Tibial artery (tissue), 4 donors: ENCODE measurements at regions not wholly inside any gene's neighbourhood (a gene's known extent, or its start where the extent isn't known, plus 50 kb on each side); places are given as distances from the start of the nearest gene placed in this dataset.
A peak's percentile ranks its signal among the peaks of the same experiment; 100 is the strongest.

ENCODE experiments used
- DNase-seq, 2 donors: peaks; one replicate each; pipeline ENCODE4 v3.0.0-alpha.2; 2019
- H3K27ac ChIP-seq, 2 donors: fragments of 200-600 bp; sonication (generic) in 1 of 2; 1 replicate in 1 of 2; 2 replicates in 1 of 2; pipeline ENCODE4 v1.5.1; 2018 to 2019; ENCODE audit warnings: mild to moderate bottlenecking in 1 of 2
- H3K27me3 ChIP-seq, 2 donors: fragments of 200-600 bp; sonication (generic) in 1 of 2; one replicate each; pipeline versions ENCODE4 v1.5.1 to v1.6.0; 2016 to 2019
- H3K36me3 ChIP-seq, 3 donors: fragments of 200-600 bp; sonication (generic) in 2 of 3; one replicate each; pipeline ENCODE4 v1.5.1; 2016 to 2019; ENCODE audit warnings: mild to moderate bottlenecking in 2 of 3
- H3K4me1 ChIP-seq, 4 donors: fragments of 200-600 bp; sonication (generic) in 2 of 4; 1 replicate in 3 of 4; 2 replicates in 1 of 4; pipeline ENCODE4 v1.5.1; 2016 to 2019
- H3K4me3 ChIP-seq, 2 donors: fragments of 200-600 bp; sonication (generic) in 1 of 2; 1 replicate in 1 of 2; 2 replicates in 1 of 2; pipeline ENCODE4 v1.5.1; 2018 to 2019; ENCODE audit warnings: mild to moderate bottlenecking in 2 of 2
- H3K9me3 ChIP-seq, 3 donors: fragments of 200-600 bp; sonication (generic) in 1 of 3; one replicate each; pipeline ENCODE4 v1.5.1; 2016 to 2019
- intact Hi-C: fragments of 100-400 bp; cut with DNase I; formaldehyde crosslinking; loops from one replicate; pipeline ENCODE4 v1.15.0; 2023; ENCODE audit warnings: low total_unique reads
- TF ChIP-seq, protein P1 (sequence below), 2 experiments: fragments of 200-600 bp in 1 of 2; fragments of 450-650 bp in 1 of 2; IDR thresholded peaks; one replicate each; pipeline ENCODE4 v1.5.1; 2017 to 2019; ENCODE audit warnings: antibody characterized with exemption in 2 of 2, mild to moderate bottlenecking in 1 of 2, moderate library complexity in 1 of 2

DNA sequence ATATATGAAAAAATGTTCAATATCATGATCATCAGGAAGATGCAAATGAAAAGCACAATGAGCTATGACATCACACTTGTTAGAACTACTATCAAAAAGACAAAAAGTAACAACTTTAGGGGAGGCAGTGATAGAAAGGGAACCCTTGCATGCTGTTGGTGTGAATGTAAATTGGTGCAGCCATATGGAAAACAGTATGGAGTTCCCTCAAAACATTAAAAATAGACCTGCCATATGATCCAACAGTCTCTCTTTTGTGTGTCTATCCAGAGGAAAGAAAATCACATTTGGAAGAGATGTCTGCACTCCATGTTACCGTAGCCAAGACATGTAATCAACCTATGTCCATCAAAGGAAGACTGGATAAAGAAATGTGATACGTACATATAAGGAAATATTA is 92.3 kb upstream of the ALKAL2 start:
- TF ChIP-seq, protein P1, sequence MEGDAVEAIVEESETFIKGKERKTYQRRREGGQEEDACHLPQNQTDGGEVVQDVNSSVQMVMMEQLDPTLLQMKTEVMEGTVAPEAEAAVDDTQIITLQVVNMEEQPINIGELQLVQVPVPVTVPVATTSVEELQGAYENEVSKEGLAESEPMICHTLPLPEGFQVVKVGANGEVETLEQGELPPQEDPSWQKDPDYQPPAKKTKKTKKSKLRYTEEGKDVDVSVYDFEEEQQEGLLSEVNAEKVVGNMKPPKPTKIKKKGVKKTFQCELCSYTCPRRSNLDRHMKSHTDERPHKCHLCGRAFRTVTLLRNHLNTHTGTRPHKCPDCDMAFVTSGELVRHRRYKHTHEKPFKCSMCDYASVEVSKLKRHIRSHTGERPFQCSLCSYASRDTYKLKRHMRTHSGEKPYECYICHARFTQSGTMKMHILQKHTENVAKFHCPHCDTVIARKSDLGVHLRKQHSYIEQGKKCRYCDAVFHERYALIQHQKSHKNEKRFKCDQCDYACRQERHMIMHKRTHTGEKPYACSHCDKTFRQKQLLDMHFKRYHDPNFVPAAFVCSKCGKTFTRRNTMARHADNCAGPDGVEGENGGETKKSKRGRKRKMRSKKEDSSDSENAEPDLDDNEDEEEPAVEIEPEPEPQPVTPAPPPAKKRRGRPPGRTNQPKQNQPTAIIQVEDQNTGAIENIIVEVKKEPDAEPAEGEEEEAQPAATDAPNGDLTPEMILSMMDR (IDR thresholded peaks at IDR 0.05) = no peak
- Histone ChIP-seq H3K36me3 (no peaks in the 10 kb centered on the region), H3K4me1 (peaks cover 0 to 32% (median 10%) of the 10 kb centered on the region in 4 donors), H3K4me3 (no peak overlapping the region), H3K27ac (no peak overlapping the region), H3K27me3 (no peaks in the 10 kb centered on the region), H3K9me3 (peaks cover 0 to 5% (median 3%) of the 10 kb centered on the region in 3 donors)
- no peak for DNase-seq
- intact Hi-C loops = no loop called here

DNA sequence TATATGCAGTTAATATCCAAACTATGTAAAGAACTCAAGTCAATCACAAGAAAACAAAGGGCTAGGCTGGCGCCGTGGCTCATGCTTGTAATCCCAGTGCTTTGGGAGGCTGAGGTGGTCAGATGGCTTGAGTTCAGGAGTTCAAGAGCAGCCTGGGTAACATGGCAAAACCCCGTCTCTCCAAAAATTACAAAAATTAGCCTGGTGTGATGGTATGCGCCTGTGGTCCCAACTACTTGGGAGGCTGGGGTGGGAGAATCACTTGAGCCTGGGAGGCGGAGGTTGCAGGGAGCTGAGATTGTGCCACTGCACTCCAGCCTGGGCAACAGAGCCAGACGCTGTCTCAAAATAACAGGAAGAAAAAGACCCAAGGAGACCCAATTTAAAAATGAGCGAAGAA is 91.9 kb upstream of the ALKAL2 start:
- peaks cover 0 to 5% (median 3%) of the 10 kb centered on the region in 3 donors for H3K9me3 ChIP-seq
- TF ChIP-seq, protein P1 (IDR thresholded peaks at IDR 0.05) = no peak
- H3K27me3 ChIP-seq = no peaks in the 10 kb centered on the region
- H3K4me3 ChIP-seq = no peak overlapping the region
- no peak overlapping the region for H3K27ac ChIP-seq
- H3K36me3 ChIP-seq = no peaks in the 10 kb centered on the region
- intact Hi-C loops = no loop called here
- no peak for DNase-seq
- peaks cover 0 to 37% (median 12%) of the 10 kb centered on the region in 4 donors for H3K4me1 ChIP-seq

DNA sequence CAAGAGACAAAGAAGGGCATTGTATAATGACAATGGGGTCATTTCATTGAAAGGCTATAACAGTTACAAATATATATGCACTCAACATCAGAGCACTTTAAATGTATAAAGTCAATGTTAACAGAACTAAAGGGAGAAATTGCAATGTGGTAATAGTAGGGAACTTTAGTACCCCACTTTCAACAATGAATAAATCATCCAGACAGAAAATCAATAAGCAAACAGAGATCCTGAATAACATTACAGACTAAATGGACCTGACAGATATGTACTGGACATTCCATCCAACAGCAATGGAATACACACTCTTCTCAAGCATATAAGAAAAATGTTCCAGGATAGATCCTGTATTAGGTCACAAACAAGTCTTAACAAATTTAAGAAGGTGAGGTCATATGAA is 90.5 kb upstream of the ALKAL2 start:
- H3K9me3 ChIP-seq = peaks cover 0 to 5% (median 3%) of the 10 kb centered on the region in 3 donors
- TF ChIP-seq, protein P1 (IDR thresholded peaks at IDR 0.05) = no peak

DNA sequence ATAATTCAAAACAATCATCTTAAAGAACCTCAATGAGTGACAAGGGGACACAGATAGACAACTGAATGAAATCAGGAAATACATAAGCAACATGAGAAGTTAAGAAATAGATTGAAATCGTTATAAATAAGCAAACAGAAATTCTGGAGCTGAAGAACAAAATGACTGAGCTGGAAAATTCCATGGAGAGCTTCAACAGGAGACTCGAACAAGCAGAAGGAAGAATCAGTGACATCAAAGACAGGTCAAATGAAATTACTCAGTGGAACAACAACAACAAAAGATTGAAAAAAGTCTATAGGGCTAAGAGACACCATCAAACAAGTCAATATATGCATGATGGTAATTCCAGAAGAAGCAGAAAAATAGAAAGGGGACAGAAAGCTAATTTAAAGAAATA is 89.5 kb upstream of the ALKAL2 start:
- H3K4me3 ChIP-seq = no peak overlapping the region
- peaks cover 0 to 5% (median 3%) of the 10 kb centered on the region in 3 donors for H3K9me3 ChIP-seq
- intact Hi-C loops = no loop called here
- H3K36me3 ChIP-seq = no peaks in the 10 kb centered on the region
- no peak for DNase-seq
- peaks cover 0 to 25% (median 7%) of the 10 kb centered on the region in 4 donors for H3K4me1 ChIP-seq
- TF ChIP-seq, protein P1 (IDR thresholded peaks at IDR 0.05) = no peak
- H3K27me3 ChIP-seq = no peaks in the 10 kb centered on the region
- H3K27ac ChIP-seq = no peak overlapping the region

More for the DNA sequence above, 90.5 kb upstream of the ALKAL2 start:
- Histone ChIP-seq H3K27ac (no peak overlapping the region), H3K27me3 (no peaks in the 10 kb centered on the region), H3K4me3 (no peak overlapping the region), H3K4me1 (peaks cover 0 to 35% (median 7%) of the 10 kb centered on the region in 4 donors), H3K36me3 (no peaks in the 10 kb centered on the region)
- intact Hi-C loops = no loop called here
- DNase-seq = no peak

DNA sequence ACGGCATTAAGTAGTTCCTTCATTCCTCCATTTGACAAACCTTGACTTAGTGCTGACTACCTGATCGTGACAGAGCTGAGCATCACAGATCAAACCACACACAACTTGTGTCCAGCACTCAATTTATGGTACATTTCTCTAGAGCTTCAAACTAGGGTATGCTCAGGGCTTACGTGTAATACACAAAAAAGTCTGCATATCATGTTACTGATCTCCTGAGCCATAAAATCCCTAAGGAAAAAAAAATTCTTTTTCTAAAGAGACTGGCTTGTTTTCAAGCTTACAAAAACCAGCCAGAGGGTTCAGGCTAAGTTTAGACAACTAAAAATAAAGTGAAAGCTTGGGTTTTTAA is 88.0 kb upstream of the ALKAL2 start:
- no peaks in the 10 kb centered on the region for H3K27me3 ChIP-seq
- H3K9me3 ChIP-seq = peaks cover 0 to 10% (median 3%) of the 10 kb centered on the region in 3 donors
- TF ChIP-seq, protein P1 (IDR thresholded peaks at IDR 0.05) = no peak
- H3K36me3 ChIP-seq = no peaks in the 10 kb centered on the region
- DNase-seq = no peak
- peak overlapping the region; percentile 57 to 62 for H3K27ac ChIP-seq
- peaks cover 0 to 24% (median 7%) of the 10 kb centered on the region in 4 donors for H3K4me1 ChIP-seq
- intact Hi-C loops = no loop called here
- peak overlapping the region in 1 of 2 donors; percentile 22 for H3K4me3 ChIP-seq
